ENCODE measurements at regions not wholly inside any gene's neighbourhood (a gene's known extent, or its start where the extent isn't known, plus 50 kb on each side); places are given as distances from the start of the nearest gene placed in this dataset.
"Not testable (repeated sequence)": the region's sequence is repeated elsewhere in the genome, so short reads cannot be mapped to it uniquely, and the experiment has no call there.

- no peak for DNase-seq (ENCODE audit: low read depth in 1 of 2, low spot score in 2 of 2)
- Histone ChIP-seq H3K27me3 (replicated peaks) (no peaks in the 10 kb centered on the region), H3K36me3 (no peaks in the 10 kb centered on the region), H3K4me3 (no peak overlapping the region), H3K4me1 (replicated peaks) (peaks cover 6% of the 10 kb centered on the region), H3K27ac (no peak overlapping the region), H3K9me3 (replicated peaks) (no peaks in the 10 kb centered on the region)
Measured at GRCh38 chr3:139109271-139109670, 64.6 kb upstream of the PRR23C start.

- Histone ChIP-seq H3K36me3 (no peaks in the 10 kb centered on the region), H3K4me1 (replicated peaks) (peaks cover 6% of the 10 kb centered on the region), H3K27me3 (replicated peaks) (no peaks in the 10 kb centered on the region), H3K27ac (no peak overlapping the region), H3K9me3 (replicated peaks) (no peaks in the 10 kb centered on the region), H3K4me3 (no peak overlapping the region)
- DNase-seq (ENCODE audit: low read depth in 1 of 2, low spot score in 2 of 2) = no peak
Measured at GRCh38 chr3:139110072-139110830, 65.6 kb upstream of the PRR23C start.

DNA sequence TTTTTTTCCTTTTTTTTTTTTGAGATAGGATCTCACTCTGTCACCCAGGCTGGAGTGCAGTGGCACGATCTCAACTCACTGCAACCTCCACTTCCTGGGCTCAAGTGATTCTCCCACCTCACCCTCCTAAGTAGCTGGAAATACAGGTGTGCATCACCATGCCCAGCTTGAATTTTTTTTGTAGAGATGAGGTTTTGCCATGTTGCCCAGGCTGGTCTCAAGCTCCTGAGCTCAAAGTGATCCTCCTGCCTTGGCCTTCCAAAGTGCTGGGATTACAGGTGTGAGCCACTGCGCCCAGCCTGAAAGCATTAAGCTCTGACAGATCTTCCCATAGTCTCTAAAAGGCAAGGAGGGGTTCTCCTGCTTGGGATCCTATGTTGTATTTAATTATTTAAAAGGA, 66.2 kb upstream of the PRR23C start:
- not testable (repeated sequence) for H3K4me1 ChIP-seq (replicated peaks); H3K27me3 ChIP-seq (replicated peaks); H3K27ac ChIP-seq; DNase-seq (ENCODE audit: low read depth in 1 of 2, low spot score in 2 of 2); H3K4me3 ChIP-seq; H3K36me3 ChIP-seq; H3K9me3 ChIP-seq (replicated peaks)

DNA sequence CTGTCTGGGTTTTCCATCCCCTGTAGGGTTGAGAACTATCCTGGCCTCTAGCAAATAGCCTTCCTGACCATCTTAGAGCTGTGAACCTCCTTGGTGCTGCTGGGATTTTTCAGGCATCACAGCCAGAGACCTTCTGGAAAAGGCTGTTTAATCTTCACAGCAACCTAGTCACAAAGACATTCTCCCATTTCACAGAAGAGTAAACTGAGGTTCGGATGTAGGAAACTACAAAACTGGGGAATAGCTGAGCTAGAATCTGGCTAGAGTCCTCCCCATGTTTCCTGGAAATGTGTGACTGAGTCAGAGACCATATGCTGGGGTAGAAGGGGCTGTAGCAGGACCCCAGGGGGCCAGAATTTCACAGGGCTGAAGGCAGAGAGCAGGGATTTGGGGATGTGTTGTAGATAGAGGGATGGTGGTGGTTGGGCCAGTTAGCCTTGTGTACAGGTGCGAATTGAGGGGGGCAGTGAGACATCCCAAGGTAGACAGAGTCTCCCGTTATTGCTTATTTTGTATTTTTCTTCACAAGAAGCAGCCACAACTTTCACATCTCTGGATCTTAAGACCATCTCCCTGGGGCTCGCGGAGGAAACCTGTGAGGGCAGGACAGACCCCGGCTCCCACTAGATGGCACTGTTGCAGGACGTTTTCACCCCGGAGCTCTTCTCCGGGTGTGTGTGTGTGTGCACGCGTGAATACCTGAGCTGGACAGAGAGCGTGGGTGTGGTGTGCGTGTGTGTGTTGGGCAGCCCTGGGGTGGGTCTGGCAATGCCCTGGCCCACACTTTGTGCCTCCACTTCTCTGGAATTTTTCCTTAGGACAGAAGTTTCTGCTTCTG, 66.9 kb upstream of the PRR23C start:
- Histone ChIP-seq H3K27me3 (replicated peaks) (no peaks in the 10 kb centered on the region), H3K36me3 (no peaks in the 10 kb centered on the region), H3K4me1 (replicated peaks) (peaks cover 6% of the 10 kb centered on the region), H3K4me3 (no peak overlapping the region), H3K27ac (no peak overlapping the region), H3K9me3 (replicated peaks) (no peaks in the 10 kb centered on the region)
- peak; percentile 30 to 64 for DNase-seq (ENCODE audit: low read depth in 1 of 2, low spot score in 2 of 2)

DNA sequence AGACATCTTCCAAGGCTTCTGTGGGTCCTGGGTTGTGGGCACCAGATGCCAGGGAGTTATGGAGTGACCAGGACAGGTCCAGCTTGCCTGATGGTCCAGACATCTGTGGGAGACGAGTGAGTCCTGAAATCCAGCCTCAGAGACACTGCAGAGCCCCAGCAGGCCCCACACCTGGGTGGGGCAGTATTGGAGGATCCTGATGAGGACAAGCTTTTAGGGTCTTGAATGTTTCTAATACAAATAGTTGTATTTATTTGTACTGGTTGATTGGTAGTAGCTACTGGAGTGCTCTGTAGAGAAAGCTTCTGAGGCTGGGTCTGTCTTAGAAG, 67.5 kb upstream of the PRR23C start:
- H3K9me3 ChIP-seq (replicated peaks) = no peaks in the 10 kb centered on the region
- H3K27ac ChIP-seq = no peak overlapping the region
- DNase-seq (ENCODE audit: low read depth in 1 of 2, low spot score in 2 of 2) = no peak
- H3K4me3 ChIP-seq = no peak overlapping the region
- peaks cover 6% of the 10 kb centered on the region for H3K4me1 ChIP-seq (replicated peaks)
- H3K36me3 ChIP-seq = no peaks in the 10 kb centered on the region
- H3K27me3 ChIP-seq (replicated peaks) = no peaks in the 10 kb centered on the region

GRCh38 chr3:139113231-139113992, 68.7 kb upstream of the PRR23C start:
- no peaks in the 10 kb centered on the region for H3K36me3 ChIP-seq

DNA sequence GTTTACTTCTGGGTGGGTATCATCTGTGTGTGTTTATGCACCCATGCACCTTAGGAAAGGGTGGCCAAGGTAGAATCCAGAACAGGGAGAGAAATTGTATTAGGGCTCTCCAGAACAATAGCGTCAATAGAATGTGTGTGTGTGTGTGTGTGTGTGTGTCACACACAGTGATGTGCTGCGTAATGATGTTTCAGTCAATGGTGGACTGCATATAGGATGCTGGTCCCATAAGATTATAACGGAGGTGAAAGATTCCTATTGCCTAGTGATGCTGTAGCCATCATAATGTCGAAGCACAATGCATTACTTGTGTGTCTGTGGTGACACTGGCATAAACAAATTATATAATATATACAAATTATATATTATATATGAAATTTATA, 69.3 kb upstream of the PRR23C start:
- no peaks in the 10 kb centered on the region for H3K9me3 ChIP-seq (replicated peaks)
- no peaks in the 10 kb centered on the region for H3K36me3 ChIP-seq
- H3K4me1 ChIP-seq (replicated peaks) = peaks cover 6% of the 10 kb centered on the region
- no peak for DNase-seq (ENCODE audit: low read depth in 1 of 2, low spot score in 2 of 2)
- H3K27ac ChIP-seq = no peak overlapping the region
- no peak overlapping the region for H3K4me3 ChIP-seq
- H3K27me3 ChIP-seq (replicated peaks) = no peaks in the 10 kb centered on the region

More at GRCh38 chr3:139113231-139113992, 68.7 kb upstream of the PRR23C start:
- DNase-seq (ENCODE audit: low read depth in 1 of 2, low spot score in 2 of 2) = no peak
- Histone ChIP-seq H3K4me3 (no peak overlapping the region), H3K27ac (no peak overlapping the region), H3K4me1 (replicated peaks) (peaks cover 6% of the 10 kb centered on the region), H3K9me3 (replicated peaks) (no peaks in the 10 kb centered on the region), H3K27me3 (replicated peaks) (no peaks in the 10 kb centered on the region)

- not testable (repeated sequence) for H3K4me3 ChIP-seq; H3K9me3 ChIP-seq (replicated peaks); H3K27ac ChIP-seq
Measured at GRCh38 chr3:139116631-139117030, 71.9 kb upstream of the PRR23C start.

GRCh38 chr3:139117136-139117675, 72.5 kb upstream of the PRR23C start:
- no peaks in the 10 kb centered on the region for H3K36me3 ChIP-seq
- DNase-seq (ENCODE audit: low read depth in 1 of 2, low spot score in 2 of 2) = no peak
- H3K27me3 ChIP-seq (replicated peaks) = no peaks in the 10 kb centered on the region
- no peak overlapping the region for H3K27ac ChIP-seq
- H3K4me1 ChIP-seq (replicated peaks) = peaks cover 2% of the 10 kb centered on the region
- no peaks in the 10 kb centered on the region for H3K9me3 ChIP-seq (replicated peaks)
- no peak overlapping the region for H3K4me3 ChIP-seq

More at GRCh38 chr3:139116631-139117030, 71.9 kb upstream of the PRR23C start:
- not testable (repeated sequence) for H3K27me3 ChIP-seq (replicated peaks); H3K4me1 ChIP-seq (replicated peaks); DNase-seq (ENCODE audit: low read depth in 1 of 2, low spot score in 2 of 2); H3K36me3 ChIP-seq

GRCh38 chr3:139117883-139118760, 73.4 kb upstream of the PRR23C start:
- Histone ChIP-seq H3K27ac (no peak overlapping the region), H3K4me1 (replicated peaks) (peaks cover 4% of the 10 kb centered on the region; the same call in 1 of the 2 replicates), H3K4me3 (no peak overlapping the region), H3K9me3 (replicated peaks) (no peaks in the 10 kb centered on the region), H3K36me3 (no peaks in the 10 kb centered on the region), H3K27me3 (replicated peaks) (no peaks in the 10 kb centered on the region)
- no peak for DNase-seq (ENCODE audit: low read depth in 1 of 2, low spot score in 2 of 2)

- Histone ChIP-seq H3K36me3 (no peaks in the 10 kb centered on the region), H3K4me1 (replicated peaks) (peaks cover 4% of the 10 kb centered on the region; the same call in 1 of the 2 replicates), H3K27me3 (replicated peaks) (no peaks in the 10 kb centered on the region), H3K4me3 (no peak overlapping the region), H3K27ac (no peak overlapping the region), H3K9me3 (replicated peaks) (no peaks in the 10 kb centered on the region)
- DNase-seq (ENCODE audit: low read depth in 1 of 2, low spot score in 2 of 2) = no peak
Measured at GRCh38 chr3:139118835-139119234, 74.1 kb upstream of the PRR23C start.

DNA sequence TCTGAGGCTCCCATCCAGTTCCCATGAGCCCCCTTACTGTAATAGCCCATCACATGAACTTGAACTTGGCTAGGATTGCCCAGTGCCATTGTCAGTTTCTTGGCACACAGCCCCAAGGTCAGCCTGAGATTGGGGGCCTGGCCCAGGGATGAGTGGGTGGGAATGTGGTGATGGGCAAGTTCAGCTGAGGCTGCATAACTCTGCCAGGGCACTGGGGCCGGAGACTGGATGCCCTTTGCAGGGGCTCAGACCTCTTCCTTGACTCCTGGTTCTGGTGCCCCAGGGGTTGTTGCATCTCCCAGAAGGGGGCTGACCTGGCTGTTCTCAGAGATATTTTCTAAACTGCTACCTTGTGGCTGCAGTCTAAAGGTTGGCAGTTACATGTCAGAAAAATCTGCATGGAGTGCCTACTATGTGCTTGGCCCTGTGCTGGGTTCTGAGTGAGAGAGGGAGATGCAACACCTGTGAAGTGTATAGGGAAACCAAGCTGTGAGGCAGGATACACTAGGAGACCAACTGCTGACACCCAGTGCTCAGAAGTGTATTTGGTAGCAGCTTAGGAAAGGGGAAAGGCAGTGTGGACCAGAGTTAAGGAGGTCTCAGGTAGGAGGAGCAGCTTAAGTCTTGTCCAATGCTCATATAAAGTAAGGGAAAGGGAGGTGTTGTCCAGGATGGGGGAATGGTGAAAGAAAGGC, 74.8 kb upstream of the PRR23C start:
- Histone ChIP-seq H3K4me1 (replicated peaks) (peaks cover 4% of the 10 kb centered on the region; the same call in 1 of the 2 replicates), H3K27ac (no peak overlapping the region)

More for the DNA sequence above, 74.8 kb upstream of the PRR23C start:
- Histone ChIP-seq H3K4me3 (no peak overlapping the region), H3K27me3 (replicated peaks) (no peaks in the 10 kb centered on the region), H3K9me3 (replicated peaks) (no peaks in the 10 kb centered on the region), H3K36me3 (no peaks in the 10 kb centered on the region)
- DNase-seq (ENCODE audit: low read depth in 1 of 2, low spot score in 2 of 2) = no peak

All from SJSA1 (cell line).